ENCODE measurements at regions not wholly inside any gene's neighbourhood (a gene's known extent, or its start where the extent isn't known, plus 50 kb on each side); places are given as distances from the start of the nearest gene placed in this dataset.

DNA sequence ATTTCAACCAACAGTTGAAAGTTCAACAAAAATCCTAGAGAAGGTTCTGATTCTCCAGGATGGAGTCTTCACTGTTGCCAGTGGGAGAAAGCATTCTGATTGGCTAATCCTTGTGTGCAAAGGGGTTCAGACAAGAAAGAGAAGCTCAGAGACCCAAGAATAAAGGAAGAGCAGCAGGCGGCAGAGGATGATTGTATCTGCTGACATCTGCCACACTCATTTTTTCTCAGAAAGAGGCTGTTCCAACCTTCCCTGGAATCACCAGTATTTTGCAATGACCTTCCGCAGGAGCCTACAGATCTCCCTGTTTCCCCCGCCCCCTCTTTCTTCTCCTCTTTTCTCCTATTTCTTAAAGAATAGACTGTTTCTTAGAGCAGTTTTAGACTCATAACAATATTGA, 376.7 kb downstream of the CDH26 start:
- no peak for DNase-seq

DNA sequence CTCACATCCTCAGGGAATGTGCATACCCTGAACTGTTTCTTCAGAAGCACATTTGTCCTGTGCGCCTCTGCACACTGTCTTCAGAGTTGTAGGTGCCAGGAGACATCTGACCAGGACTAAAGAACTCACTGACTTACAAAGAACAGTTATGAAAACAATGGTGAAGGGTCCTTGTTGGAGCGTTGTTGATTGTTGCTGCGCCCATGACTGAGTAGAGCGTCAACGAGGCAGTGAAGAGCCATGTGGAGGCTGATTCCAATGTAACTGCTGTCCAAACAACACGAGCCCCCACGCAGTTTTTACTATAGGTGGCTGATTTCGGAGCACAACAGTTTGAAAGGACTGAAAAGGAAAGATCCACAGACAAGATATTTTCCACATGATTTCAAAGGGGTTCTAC, 380.3 kb downstream of the CDH26 start:
- DNase-seq: no peak

DNA sequence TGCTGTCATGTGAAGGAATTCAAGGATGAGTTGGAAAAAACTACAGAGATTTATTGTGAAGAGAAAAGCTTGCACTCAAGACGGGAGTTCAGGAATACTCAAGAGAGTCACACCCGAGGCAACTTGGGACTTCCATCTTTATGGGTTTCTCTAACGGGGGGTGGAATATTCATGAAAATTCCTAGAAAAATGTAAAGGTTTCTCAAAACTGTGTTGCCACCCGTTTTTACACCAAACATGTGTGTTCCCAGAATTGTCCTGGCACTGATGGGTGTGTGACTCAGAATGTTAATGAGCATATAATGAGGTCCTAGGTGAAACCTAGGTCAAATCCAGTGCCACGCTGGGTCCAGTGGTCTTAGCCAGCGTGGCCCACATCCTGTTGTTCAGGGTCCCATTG, 381.5 kb downstream of the CDH26 start:
- no peak for DNase-seq

DNA sequence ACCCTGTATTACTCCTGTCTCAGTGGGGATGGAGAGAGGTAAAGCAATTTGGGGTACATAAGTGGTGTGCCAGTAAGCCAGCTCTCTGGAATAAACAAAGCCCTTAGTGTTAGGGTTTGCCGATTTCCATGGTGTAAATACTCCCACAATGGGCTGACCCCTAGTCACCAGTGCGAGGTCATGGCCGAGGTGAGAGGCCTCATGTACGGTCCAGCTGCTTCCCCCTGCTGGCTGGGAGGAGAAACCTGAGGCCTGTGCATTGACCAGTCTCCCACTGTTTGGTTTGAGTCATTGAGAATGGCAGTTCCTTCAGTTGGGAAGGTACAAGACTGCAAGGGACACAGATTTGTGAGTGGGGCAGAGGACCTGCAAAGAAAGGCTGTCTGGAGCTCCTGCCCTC, 382.0 kb downstream of the CDH26 start:
- DNase-seq: no peak

GRCh38 chr20:60341062-60341461, 382.8 kb downstream of the CDH26 start:
- no peak for DNase-seq

DNA sequence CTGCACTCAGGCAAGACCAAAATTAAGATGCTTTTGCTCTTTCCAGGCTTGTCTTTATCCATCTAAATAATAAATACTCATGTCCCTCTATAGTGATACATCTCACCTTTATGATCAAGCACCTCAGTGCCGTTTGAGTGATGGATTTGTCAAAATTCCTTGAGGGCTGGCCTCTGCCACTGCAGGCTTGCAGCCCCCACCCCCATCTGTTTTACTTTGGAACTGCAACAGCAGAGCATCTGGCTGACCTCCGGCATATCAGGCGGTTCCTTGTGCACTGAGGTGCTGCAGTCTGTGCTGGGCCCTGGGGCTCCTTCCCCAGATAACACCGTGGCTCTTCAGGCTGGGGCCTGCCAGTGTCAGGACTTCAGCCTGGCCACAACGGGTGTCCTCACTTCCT, 386.9 kb downstream of the CDH26 start:
- no peak for DNase-seq

GRCh38 chr20:60349418-60349817, 391.2 kb downstream of the CDH26 start:
- no peak for DNase-seq

DNA sequence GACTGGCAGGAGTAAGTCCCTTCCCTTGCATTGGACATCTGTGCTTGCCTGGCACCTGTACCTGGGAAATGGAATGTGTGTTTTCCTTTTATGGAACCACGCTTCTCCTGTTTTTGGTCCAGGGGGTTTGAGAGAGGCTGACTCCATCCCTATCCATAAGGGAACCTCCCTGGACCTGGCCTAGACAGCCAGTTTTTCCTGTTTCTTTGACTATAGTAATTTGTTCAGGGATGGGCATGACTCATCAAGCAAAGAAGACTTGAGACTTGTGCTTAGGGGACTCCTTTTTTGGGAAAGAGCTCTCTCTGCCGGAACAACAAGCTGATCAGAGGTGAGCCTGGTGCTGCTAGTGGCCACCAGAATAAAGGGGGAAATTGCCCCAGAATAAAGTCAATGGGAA, 393.8 kb downstream of the CDH26 start:
- DNase-seq: no peak

DNA sequence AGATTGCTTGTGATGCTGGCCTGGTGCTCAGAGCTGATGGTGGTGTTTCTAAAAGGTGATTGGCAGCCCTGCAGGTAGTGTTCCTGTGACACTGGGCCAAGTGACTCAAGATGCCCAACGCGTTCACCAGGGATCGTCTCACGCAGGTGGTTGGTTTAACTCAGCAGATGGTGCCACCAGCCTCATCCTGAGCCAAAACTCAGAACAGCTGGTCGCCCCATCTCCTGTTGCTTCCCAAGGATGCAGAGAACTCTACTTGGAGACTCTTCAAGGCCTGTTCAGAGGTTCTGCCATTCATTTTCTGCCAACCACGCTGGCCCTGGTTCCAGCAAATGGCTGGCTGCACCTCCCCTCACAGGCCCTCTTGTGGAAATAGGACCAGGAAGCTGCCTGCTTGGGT, 394.4 kb downstream of the CDH26 start:
- peak; percentile 64 for DNase-seq

DNA sequence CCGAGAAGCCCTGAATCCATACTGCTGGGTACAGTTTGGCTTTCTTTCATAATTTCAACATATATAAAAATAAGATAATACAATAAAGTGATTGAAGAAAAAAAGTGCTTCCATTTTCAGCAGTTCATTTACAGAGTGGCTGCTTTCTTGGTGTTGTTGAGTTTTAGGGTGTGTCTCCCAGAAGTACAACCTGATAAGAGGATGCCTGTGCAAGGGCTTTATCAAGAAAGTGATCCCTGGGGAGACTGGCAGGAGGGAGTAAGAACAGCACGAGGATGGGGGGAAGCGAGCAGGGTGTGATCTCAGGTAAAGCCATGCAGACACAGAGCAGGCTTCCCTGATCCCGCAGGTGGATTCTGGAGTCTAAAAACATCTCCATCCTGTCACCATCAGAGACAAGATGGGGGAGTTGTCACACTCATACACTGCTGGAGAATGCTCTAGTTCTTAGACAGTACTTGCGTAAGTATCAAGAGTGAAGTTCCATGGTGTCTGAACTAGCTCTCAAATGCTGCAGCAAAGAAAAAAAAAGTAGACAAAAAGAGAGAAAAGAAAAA, 395.9 kb downstream of the CDH26 start:
- DNase-seq: no peak

DNA sequence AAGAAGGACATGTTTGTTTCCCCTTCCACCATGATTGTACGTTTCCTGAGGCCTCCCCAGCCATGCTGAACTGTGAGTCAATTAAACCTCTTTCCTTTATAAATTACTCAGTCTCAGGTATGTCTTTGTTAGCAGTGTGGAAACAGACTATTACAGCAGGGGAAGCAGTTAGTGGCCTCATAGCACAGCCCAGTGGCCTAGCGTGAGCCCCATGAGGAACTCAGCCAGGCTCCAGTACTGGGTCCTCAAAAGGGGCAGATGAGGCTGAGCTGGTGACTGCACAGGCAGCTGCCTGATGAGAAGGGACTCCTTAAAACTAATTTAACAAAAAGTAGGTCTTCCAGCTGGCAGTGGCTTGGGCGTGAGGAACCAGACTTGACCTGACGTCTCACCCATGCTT, 399.9 kb downstream of the CDH26 start:
- no peak for DNase-seq

GRCh38 chr20:60359010-60359409, 400.8 kb downstream of the CDH26 start:
- DNase-seq: no peak

GRCh38 chr20:60361761-60362395, 403.7 kb downstream of the CDH26 start:
- no peak for DNase-seq

DNA sequence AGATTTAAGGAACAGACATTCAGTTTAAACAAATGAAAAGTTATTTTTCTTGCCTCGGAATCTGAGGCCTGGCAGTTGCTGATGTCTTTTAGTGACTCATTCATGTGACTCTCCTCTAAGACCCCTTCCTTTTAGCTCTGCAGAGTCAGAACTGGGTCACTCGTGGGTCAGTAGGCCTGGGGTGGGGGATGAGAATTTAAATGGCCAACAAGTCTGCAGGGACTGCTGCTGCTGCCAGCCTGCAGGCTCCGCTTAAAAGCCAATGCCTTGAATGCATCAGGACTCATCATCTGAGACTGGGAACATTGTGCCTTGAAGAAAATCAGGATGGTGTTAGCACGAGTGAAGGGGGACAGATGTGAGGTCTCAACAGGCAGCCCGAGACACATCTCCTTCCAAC, 404.3 kb downstream of the CDH26 start:
- no peak for DNase-seq

DNA sequence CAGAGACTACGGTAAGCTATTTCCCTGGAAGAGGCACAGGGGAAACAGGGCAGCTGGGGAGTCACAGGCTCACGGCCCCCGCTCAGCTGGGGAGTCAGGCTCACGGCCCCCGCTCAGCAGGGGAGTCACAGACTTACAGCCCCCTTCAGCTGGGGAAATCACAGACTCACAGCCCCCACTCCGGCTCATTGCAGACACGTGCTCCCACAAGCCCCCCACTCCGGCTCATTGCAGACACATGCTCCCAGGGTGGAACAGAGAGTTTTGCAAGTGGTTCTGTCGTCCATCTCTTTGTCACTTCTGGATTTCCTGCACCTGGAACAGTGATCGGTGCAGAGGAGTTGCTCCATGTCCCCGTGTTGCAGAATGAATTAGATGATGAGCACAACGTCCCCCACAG, 405.5 kb downstream of the CDH26 start:
- no peak for DNase-seq

DNA sequence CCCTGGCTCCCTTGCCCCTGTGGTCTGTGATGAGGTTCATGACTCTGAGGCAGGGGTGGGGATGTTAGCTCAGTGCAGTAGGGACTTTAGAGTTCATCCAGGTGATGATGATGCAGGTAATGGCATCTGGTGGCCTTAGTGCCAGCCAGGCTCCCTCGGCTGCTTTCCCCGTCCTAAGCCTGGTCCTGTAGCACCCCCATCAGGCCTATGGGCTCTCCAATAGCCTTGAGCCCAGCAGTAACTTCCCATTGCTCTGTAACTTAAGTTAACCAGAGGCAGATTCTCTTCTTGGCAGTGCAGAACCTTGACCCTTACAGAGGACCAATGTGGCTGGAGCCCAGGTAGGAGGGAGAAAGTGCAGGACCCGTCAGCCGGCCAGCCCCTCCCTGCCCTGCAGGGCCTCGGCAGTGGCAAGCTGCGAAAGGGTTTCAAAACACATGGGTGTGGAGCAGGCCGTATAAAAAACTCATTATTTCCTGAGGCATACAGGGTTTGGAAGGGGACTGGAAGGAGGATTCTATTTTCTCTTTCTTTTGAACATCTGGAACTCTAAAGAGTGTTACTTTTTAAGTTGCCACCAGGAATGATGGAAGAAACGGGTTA, 406.9 kb downstream of the CDH26 start:
- no peak for DNase-seq

GRCh38 chr20:60365882-60366281, 407.7 kb downstream of the CDH26 start:
- DNase-seq: peak; percentile 28

DNA sequence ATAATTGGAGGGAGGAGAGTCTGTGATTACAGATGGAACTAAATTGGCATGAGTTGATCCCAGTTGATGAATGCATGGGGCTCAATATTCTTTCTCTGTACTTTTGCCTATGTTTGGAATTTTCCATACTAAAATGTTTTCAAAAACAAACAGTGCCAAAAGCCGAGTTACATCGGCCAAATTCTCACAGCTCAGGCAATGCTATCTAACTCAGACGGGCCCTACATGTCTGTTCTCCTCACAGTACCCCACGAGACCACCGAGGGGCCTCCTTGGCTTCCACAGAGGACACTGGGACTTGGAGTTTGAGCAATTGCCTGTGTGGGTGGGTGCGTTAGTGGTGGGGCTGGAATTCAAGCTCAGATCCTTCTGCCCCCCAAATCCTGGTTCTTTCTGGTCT, 413.2 kb downstream of the CDH26 start:
- DNase-seq: no peak

DNA sequence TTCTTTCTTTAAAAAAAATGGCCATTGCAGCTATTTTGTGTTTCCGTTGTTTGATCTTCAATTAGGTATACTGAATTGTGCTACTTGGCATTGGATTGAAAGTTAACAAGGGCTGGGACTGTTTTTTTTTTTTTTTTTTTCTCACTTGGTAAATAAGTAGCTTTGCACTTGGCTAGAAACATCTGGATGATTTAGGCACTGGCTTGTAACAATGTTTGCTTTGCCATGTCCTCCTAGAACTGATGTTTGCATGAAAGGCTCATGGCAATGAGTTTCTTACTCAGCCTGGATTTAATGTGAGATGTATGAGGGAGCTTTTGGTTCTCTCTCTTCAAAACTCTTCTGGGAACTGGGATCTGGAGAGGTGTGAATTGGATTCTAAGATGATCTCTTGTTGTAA, 414.1 kb downstream of the CDH26 start:
- no peak for DNase-seq

DNA sequence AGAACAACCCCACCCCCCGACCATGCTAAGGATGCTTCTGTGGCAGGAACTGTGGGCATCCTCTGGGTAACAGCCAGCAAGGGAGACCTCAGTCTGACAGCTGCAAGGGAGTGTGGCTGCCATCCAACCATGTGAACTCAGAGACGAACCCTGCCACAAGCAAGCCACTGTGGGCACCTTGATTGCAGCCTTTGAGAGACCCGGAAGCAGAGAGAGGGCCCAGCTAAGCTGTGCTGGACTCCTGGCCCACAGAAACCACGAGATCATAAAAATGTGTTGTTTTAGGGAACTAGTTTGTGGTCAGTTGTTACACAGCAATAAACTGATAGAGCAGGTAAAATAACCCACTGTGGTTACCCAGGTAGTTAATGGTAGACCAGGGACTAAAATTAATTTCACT, 414.6 kb downstream of the CDH26 start:
- DNase-seq: no peak

DNA sequence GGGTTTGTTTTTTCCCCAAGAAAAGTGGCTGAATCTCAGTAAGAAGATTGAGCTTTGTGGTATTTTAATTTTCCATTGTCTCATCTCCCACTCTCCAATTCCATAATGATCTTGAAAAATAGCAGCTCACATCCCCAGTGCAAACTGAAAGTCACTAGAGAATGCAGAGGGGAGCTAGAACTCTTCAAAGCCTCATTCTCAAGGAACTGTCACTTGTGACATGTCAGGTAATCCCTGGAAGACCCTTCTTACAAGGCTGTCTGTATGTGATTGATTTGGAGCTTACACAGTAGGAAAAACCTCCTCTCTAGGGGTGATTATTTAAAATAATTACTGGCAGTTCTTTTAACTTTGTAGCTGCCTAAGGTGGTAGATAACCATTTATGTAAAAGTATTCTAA, 420.4 kb downstream of the CDH26 start:
- no peak for DNase-seq

GRCh38 chr20:60381643-60382400, 423.6 kb downstream of the CDH26 start:
- DNase-seq: no peak

DNA sequence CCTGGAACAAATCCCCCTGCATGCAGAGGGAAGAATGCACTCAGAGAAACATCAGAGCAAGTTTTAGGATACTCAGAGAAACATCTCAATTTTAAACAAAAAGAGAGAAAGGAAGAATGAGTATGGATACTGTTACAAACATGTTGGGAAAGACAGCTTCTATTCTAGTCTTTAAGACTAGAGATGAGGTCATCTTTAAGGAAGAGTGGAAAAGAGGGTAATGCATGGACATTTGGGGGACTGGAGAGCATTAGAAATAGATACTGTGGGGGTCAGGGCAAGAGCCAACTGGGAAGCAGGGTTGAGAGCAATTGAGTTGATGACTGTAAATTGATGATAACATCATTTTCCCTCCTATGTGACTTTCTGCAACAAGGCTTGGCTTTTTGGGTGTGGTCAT, 431.2 kb downstream of the CDH26 start:
- no peak for DNase-seq

- DNase-seq: no peak
These were observed 431.7 kb downstream of the CDH26 start for GRCh38 chr20:60389882-60390281.
